ENCODE measurements at regions not wholly inside any gene's neighbourhood (a gene's known extent, or its start where the extent isn't known, plus 50 kb on each side); places are given as distances from the start of the nearest gene placed in this dataset.

GRCh38 chr11:122414406-122415018 is 241.0 kb upstream of the UBASH3B start (continued):
- TF ChIP-seq ZNF263 (CRISPR knock-in tag; IDR thresholded peaks at IDR 0.05; ENCODE audit: low read depth) = no peak
- TF ChIP-seq NFATC4 (CRISPR knock-in tag; IDR thresholded peaks at IDR 0.05) = no peak
- no peak for TF ChIP-seq GABPB1 (CRISPR knock-in tag; IDR thresholded peaks at IDR 0.05)
- no peak for TF ChIP-seq ESRRA (CRISPR knock-in tag; IDR thresholded peaks at IDR 0.05; ENCODE audit: borderline replicate concordance)
- no peak for TF ChIP-seq FOXJ3 (CRISPR knock-in tag; IDR thresholded peaks at IDR 0.05; ENCODE audit: borderline replicate concordance)
- TF ChIP-seq, protein P1, sequence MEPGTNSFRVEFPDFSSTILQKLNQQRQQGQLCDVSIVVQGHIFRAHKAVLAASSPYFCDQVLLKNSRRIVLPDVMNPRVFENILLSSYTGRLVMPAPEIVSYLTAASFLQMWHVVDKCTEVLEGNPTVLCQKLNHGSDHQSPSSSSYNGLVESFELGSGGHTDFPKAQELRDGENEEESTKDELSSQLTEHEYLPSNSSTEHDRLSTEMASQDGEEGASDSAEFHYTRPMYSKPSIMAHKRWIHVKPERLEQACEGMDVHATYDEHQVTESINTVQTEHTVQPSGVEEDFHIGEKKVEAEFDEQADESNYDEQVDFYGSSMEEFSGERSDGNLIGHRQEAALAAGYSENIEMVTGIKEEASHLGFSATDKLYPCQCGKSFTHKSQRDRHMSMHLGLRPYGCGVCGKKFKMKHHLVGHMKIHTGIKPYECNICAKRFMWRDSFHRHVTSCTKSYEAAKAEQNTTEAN (CRISPR knock-in tag; IDR thresholded peaks at IDR 0.05) = no peak
- TF ChIP-seq, protein P2, sequence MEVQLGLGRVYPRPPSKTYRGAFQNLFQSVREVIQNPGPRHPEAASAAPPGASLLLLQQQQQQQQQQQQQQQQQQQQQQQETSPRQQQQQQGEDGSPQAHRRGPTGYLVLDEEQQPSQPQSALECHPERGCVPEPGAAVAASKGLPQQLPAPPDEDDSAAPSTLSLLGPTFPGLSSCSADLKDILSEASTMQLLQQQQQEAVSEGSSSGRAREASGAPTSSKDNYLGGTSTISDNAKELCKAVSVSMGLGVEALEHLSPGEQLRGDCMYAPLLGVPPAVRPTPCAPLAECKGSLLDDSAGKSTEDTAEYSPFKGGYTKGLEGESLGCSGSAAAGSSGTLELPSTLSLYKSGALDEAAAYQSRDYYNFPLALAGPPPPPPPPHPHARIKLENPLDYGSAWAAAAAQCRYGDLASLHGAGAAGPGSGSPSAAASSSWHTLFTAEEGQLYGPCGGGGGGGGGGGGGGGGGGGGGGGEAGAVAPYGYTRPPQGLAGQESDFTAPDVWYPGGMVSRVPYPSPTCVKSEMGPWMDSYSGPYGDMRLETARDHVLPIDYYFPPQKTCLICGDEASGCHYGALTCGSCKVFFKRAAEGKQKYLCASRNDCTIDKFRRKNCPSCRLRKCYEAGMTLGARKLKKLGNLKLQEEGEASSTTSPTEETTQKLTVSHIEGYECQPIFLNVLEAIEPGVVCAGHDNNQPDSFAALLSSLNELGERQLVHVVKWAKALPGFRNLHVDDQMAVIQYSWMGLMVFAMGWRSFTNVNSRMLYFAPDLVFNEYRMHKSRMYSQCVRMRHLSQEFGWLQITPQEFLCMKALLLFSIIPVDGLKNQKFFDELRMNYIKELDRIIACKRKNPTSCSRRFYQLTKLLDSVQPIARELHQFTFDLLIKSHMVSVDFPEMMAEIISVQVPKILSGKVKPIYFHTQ (CRISPR knock-in tag; IDR thresholded peaks at IDR 0.05) = no peak
- TF ChIP-seq HMGA2 (CRISPR knock-in tag; IDR thresholded peaks at IDR 0.05) = no peak

GRCh38 chr11:122413677-122414076 is 241.8 kb upstream of the UBASH3B start:
- no peak overlapping the region for H3K27ac Mint-ChIP-seq
- DNase-seq (ENCODE audit: low spot score) (no peak), ATAC-seq (no peak)
- no peak overlapping the region for H3K4me3 Mint-ChIP-seq
- CTCF ChIA-PET = no interaction called here
- H3K36me3 Mint-ChIP-seq = peaks cover 17% of the 10 kb centered on the region
- peaks cover 33% of the 10 kb centered on the region for H3K4me1 Mint-ChIP-seq
- H3K9me3 Mint-ChIP-seq = peaks cover 22% of the 10 kb centered on the region
- H3K27me3 Mint-ChIP-seq (ENCODE audit: low read depth) = no peaks in the 10 kb centered on the region
- POLR2A ChIA-PET = no interaction called here
- TF ChIP-seq PREB (CRISPR knock-in tag; IDR thresholded peaks at IDR 0.05; ENCODE audit: borderline replicate concordance) (no peak), CREB1 (CRISPR knock-in tag; IDR thresholded peaks at IDR 0.05) (no peak), EMX1 (CRISPR knock-in tag; IDR thresholded peaks at IDR 0.05) (no peak), ELF4 (CRISPR knock-in tag; IDR thresholded peaks at IDR 0.05; ENCODE audit: low read depth) (no peak), GTF2I (CRISPR knock-in tag; conservative IDR thresholded peaks at IDR 0.05) (no peak)
- TF ChIP-seq, protein P3, sequence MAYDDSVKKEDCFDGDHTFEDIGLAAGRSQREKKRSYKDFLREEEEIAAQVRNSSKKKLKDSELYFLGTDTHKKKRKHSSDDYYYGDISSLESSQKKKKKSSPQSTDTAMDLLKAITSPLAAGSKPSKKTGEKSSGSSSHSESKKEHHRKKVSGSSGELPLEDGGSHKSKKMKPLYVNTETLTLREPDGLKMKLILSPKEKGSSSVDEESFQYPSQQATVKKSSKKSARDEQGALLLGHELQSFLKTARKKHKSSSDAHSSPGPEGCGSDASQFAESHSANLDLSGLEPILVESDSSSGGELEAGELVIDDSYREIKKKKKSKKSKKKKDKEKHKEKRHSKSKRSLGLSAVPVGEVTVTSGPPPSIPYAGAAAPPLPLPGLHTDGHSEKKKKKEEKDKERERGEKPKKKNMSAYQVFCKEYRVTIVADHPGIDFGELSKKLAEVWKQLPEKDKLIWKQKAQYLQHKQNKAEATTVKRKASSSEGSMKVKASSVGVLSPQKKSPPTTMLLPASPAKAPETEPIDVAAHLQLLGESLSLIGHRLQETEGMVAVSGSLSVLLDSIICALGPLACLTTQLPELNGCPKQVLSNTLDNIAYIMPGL (CRISPR knock-in tag; IDR thresholded peaks at IDR 0.05) = no peak
- TF ChIP-seq, protein P4, sequence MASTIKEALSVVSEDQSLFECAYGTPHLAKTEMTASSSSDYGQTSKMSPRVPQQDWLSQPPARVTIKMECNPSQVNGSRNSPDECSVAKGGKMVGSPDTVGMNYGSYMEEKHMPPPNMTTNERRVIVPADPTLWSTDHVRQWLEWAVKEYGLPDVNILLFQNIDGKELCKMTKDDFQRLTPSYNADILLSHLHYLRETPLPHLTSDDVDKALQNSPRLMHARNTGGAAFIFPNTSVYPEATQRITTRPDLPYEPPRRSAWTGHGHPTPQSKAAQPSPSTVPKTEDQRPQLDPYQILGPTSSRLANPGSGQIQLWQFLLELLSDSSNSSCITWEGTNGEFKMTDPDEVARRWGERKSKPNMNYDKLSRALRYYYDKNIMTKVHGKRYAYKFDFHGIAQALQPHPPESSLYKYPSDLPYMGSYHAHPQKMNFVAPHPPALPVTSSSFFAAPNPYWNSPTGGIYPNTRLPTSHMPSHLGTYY (CRISPR knock-in tag; IDR thresholded peaks at IDR 0.05) = no peak
- TF ChIP-seq, protein P5, sequence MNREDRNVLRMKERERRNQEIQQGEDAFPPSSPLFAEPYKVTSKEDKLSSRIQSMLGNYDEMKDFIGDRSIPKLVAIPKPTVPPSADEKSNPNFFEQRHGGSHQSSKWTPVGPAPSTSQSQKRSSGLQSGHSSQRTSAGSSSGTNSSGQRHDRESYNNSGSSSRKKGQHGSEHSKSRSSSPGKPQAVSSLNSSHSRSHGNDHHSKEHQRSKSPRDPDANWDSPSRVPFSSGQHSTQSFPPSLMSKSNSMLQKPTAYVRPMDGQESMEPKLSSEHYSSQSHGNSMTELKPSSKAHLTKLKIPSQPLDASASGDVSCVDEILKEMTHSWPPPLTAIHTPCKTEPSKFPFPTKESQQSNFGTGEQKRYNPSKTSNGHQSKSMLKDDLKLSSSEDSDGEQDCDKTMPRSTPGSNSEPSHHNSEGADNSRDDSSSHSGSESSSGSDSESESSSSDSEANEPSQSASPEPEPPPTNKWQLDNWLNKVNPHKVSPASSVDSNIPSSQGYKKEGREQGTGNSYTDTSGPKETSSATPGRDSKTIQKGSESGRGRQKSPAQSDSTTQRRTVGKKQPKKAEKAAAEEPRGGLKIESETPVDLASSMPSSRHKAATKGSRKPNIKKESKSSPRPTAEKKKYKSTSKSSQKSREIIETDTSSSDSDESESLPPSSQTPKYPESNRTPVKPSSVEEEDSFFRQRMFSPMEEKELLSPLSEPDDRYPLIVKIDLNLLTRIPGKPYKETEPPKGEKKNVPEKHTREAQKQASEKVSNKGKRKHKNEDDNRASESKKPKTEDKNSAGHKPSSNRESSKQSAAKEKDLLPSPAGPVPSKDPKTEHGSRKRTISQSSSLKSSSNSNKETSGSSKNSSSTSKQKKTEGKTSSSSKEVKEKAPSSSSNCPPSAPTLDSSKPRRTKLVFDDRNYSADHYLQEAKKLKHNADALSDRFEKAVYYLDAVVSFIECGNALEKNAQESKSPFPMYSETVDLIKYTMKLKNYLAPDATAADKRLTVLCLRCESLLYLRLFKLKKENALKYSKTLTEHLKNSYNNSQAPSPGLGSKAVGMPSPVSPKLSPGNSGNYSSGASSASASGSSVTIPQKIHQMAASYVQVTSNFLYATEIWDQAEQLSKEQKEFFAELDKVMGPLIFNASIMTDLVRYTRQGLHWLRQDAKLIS (CRISPR knock-in tag; IDR thresholded peaks at IDR 0.05; ENCODE audit: borderline replicate concordance) = no peak

Data from WTC11 (cell line).